Adipocyte (in vitro differentiated cells): ENCODE measurements at regions not wholly inside any gene's neighbourhood (a gene's known extent, or its start where the extent isn't known, plus 50 kb on each side); places are given as distances from the start of the nearest gene placed in this dataset.

ENCODE experiments used
- DNase-seq: peaks from one replicate; pipeline ENCODE4 v3.0.0-alpha.2; 2015; ENCODE audit warnings: low read depth
- H3K27me3 ChIP-seq: replicated peaks from 2 replicates; pipeline ENCODE4 v1.7.0; 2013; ENCODE audit warnings: mild to moderate bottlenecking, low read length, moderate library complexity; ENCODE audit not compliant: control insufficient read depth, insufficient read depth
- H3K36me3 ChIP-seq: 2 replicates; pipeline ENCODE4 v1.7.0; 2013; ENCODE audit warnings: low read length, mild to moderate bottlenecking, moderate library complexity; ENCODE audit not compliant: control insufficient read depth, insufficient read depth, severe bottlenecking
- H3K4me1 ChIP-seq: 2 replicates; pipeline ENCODE4 v1.7.0; 2013; ENCODE audit warnings: mild to moderate bottlenecking, low read length, moderate library complexity; ENCODE audit not compliant: control insufficient read depth, insufficient read depth
- H3K4me3 ChIP-seq: 2 replicates; pipeline ENCODE4 v1.7.0; 2013; ENCODE audit warnings: mild to moderate bottlenecking, low read length, moderate library complexity
- H3K9ac ChIP-seq: 2 replicates; pipeline ENCODE4 v1.7.0; 2013; ENCODE audit warnings: mild to moderate bottlenecking, low read length, moderate library complexity
- H3K9me3 ChIP-seq: 2 replicates; pipeline ENCODE4 v1.7.0; 2013; ENCODE audit warnings: mild to moderate bottlenecking, low read length, moderate library complexity; ENCODE audit not compliant: control insufficient read depth

GRCh38 chr4:180430283-180430682, 1812.9 kb upstream of the TENM3 start:
- Histone ChIP-seq H3K9me3 (no peaks in the 10 kb centered on the region), H3K4me3 (no peak overlapping the region), H3K4me1 (no peaks in the 10 kb centered on the region), H3K9ac (no peak overlapping the region), H3K36me3 (no peaks in the 10 kb centered on the region), H3K27me3 (no peaks in the 10 kb centered on the region)
- no peak for DNase-seq

- Histone ChIP-seq H3K4me3 (no peak overlapping the region), H3K36me3 (no peaks in the 10 kb centered on the region), H3K27me3 (no peaks in the 10 kb centered on the region), H3K4me1 (no peaks in the 10 kb centered on the region), H3K9me3 (no peaks in the 10 kb centered on the region), H3K9ac (no peak overlapping the region)
- no peak for DNase-seq
Measured at GRCh38 chr4:180434131-180434895, 1808.9 kb upstream of the TENM3 start.

DNA sequence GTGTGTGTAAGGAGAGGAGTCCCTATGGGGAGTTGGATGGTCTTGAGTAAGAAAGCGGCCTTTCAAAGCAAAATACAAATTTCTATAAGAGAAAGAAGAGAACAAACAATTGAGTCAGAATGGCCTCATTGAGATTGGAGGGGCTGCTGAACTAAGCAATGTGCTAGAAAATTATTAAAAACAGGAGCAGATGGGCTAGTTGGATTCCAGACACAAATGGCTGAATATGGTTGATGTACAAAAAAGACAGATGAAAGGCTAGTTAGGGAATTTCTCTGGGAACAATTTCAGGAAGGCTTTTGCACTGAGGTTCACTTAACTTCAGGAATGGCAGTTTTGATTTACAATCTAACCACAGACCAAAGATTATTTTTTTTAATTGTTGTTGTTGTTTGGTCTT, 1806.8 kb upstream of the TENM3 start:
- no peaks in the 10 kb centered on the region for H3K36me3 ChIP-seq
- no peak overlapping the region for H3K4me3 ChIP-seq
- H3K9me3 ChIP-seq, result no peaks in the 10 kb centered on the region
- H3K27me3 ChIP-seq, result no peaks in the 10 kb centered on the region
- H3K4me1 ChIP-seq, result no peaks in the 10 kb centered on the region
- no peak overlapping the region for H3K9ac ChIP-seq
- peak; percentile 3 for DNase-seq

GRCh38 chr4:180437601-180438000, 1805.6 kb upstream of the TENM3 start:
- Histone ChIP-seq H3K36me3 (no peaks in the 10 kb centered on the region), H3K4me3 (peak overlapping the region; percentile 60), H3K9me3 (no peaks in the 10 kb centered on the region), H3K27me3 (no peaks in the 10 kb centered on the region), H3K4me1 (no peaks in the 10 kb centered on the region), H3K9ac (no peak overlapping the region)
- DNase-seq, result no peak

DNA sequence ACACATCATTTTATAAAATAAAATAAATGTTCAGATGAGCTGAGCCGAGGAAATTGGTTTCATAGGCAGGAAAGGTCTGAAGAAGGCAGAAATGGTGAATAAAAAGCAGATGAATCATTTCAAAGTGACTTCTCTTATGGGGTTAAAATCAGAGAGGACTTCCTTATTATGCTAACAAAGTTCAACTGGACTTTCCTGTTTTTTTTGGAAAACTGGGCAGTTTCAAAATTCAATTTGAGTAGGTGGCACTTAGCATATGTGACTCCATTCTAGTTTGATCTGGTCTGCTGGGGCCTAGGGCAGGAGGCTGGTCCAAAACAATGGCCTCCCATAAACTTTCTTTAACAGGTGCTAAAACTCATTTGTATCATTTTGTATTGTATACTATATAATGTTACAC, 1794.9 kb upstream of the TENM3 start:
- H3K4me3 ChIP-seq, result no peak overlapping the region
- no peaks in the 10 kb centered on the region for H3K4me1 ChIP-seq
- no peak for DNase-seq
- no peak overlapping the region for H3K9ac ChIP-seq
- H3K9me3 ChIP-seq, result no peaks in the 10 kb centered on the region
- H3K27me3 ChIP-seq, result no peaks in the 10 kb centered on the region
- no peaks in the 10 kb centered on the region for H3K36me3 ChIP-seq

DNA sequence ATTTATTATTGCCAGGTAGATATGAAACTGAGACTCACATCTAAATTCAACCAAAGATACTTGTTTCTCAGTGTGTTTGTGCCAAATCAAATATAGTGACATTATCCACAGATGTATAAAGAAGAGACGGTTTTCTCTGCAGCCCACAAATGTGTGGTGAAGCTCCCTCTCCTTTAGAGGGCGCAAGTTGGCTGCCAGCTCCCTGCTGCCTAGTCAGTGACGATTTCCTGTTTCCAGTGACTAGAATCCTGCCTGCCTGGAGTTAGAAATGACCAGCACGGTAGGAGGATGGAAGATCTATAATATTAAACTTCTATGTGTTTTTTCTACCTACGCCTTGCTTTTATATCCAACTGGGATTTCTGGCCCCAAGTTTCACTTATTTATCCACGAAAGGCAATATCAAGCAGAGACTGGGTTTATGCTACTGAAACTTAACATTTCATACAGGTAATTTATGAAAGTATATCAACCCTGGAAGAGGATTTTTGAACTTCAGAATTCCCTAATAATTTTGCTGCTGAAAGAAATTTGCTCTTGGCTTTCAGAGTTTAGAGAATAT, 1793.7 kb upstream of the TENM3 start:
- Histone ChIP-seq H3K9ac (no peak overlapping the region), H3K4me1 (no peaks in the 10 kb centered on the region), H3K4me3 (no peak overlapping the region), H3K27me3 (no peaks in the 10 kb centered on the region), H3K36me3 (no peaks in the 10 kb centered on the region), H3K9me3 (no peaks in the 10 kb centered on the region)
- peak; percentile 26 for DNase-seq

- H3K4me1 ChIP-seq, result no peaks in the 10 kb centered on the region
- no peak for DNase-seq
- H3K9me3 ChIP-seq, result no peaks in the 10 kb centered on the region
- H3K27me3 ChIP-seq, result no peaks in the 10 kb centered on the region
- H3K36me3 ChIP-seq, result no peaks in the 10 kb centered on the region
- H3K4me3 ChIP-seq, result no peak overlapping the region
- no peak overlapping the region for H3K9ac ChIP-seq
Measured at GRCh38 chr4:180455226-180455625, 1788.0 kb upstream of the TENM3 start.

DNA sequence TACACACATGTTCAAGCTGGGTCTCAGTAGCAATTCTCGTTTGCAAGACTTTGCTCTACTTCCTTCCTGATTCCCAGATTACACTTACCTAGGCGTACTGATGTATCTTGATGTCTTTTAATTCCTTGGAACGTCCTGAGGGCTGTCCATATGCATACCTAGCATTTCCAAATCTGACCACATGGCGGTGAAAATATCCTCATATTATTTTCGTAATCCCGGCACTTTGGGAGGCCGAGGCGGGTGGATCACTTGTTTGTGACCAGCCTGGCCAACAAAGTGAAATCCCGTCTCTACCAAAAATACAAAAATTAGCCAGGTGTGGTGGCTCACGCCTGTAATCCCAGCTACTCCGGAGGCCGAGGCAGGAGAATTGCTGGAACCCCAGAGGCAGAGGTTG, 1786.3 kb upstream of the TENM3 start:
- no peak overlapping the region for H3K4me3 ChIP-seq
- no peaks in the 10 kb centered on the region for H3K27me3 ChIP-seq
- H3K9me3 ChIP-seq, result no peaks in the 10 kb centered on the region
- DNase-seq, result no peak
- no peaks in the 10 kb centered on the region for H3K4me1 ChIP-seq
- no peak overlapping the region for H3K9ac ChIP-seq
- H3K36me3 ChIP-seq, result no peaks in the 10 kb centered on the region

DNA sequence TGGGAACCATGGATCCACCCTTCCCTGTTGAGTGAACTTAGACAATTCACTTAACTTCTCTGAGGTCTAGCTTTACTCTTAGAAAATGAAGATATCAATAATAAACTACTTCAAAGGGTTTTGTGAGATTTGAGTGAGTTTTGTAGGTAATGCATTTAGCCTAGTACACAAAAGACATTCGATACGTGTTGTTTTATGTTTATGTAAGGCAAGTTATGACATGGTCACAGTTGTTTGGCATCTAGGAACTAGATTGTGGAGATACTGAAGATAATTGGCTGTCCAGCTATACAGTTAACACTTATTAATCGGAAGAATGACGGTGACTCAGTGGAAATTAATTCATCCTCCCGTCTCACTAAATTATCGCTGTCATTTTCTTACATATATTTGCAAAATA, 1781.1 kb upstream of the TENM3 start:
- Histone ChIP-seq H3K9me3 (no peaks in the 10 kb centered on the region), H3K4me3 (no peak overlapping the region), H3K36me3 (no peaks in the 10 kb centered on the region), H3K4me1 (no peaks in the 10 kb centered on the region), H3K9ac (no peak overlapping the region), H3K27me3 (no peaks in the 10 kb centered on the region)
- no peak for DNase-seq

DNA sequence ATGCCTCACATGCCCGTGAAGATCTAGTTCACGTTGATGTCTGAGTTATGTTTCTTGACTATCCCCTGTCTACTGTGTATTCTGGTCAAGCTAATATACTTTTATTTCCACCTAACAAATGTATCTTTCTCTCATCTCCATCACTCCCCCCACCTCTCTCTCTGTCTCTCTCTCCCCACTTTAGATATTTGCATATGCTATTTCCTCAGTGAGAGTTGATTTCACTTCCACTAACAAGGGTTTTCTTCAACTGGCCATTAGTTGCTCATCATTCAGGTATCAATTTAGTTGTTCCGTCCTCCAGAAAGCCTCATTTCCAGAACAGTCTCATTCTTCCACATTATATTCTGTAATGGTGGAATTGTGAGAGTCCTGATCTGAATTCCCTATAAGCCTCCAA, 1777.8 kb upstream of the TENM3 start:
- no peaks in the 10 kb centered on the region for H3K4me1 ChIP-seq
- H3K36me3 ChIP-seq, result no peaks in the 10 kb centered on the region

GRCh38 chr4:180483036-180483435, 1760.2 kb upstream of the TENM3 start:
- H3K9ac ChIP-seq, result no peak overlapping the region
- H3K36me3 ChIP-seq, result no peaks in the 10 kb centered on the region
- peak; percentile 68 for DNase-seq
- H3K4me3 ChIP-seq, result no peak overlapping the region
- no peaks in the 10 kb centered on the region for H3K27me3 ChIP-seq
- H3K9me3 ChIP-seq, result no peaks in the 10 kb centered on the region
- no peaks in the 10 kb centered on the region for H3K4me1 ChIP-seq

More for the DNA sequence above, 1777.8 kb upstream of the TENM3 start:
- Histone ChIP-seq H3K27me3 (no peaks in the 10 kb centered on the region), H3K9ac (no peak overlapping the region), H3K9me3 (peaks cover 1% of the 10 kb centered on the region), H3K4me3 (no peak overlapping the region)
- no peak for DNase-seq

DNA sequence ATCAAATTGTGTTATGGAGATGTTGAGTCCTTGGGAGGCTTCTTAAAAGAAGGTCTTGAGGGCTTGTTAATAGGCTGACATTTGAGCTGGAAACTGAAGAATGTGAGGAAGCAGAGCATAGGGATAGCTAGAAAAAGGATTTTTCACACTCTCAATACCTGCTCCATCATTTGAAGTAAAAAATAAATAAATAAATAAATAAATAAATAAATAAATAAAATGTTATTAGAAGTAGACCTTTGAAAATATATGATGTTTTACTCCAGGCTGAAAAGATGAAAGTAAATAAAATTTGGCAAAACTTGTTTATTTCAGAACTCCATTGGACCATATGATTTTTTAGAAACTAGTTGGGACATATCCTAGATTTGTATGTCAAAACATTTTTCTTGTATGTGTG, 1757.8 kb upstream of the TENM3 start:
- H3K36me3 ChIP-seq, result no peaks in the 10 kb centered on the region
- H3K9me3 ChIP-seq, result no peaks in the 10 kb centered on the region
- no peak overlapping the region for H3K9ac ChIP-seq
- no peaks in the 10 kb centered on the region for H3K27me3 ChIP-seq
- H3K4me1 ChIP-seq, result no peaks in the 10 kb centered on the region
- no peak overlapping the region for H3K4me3 ChIP-seq
- DNase-seq, result no peak
